ENCODE measurements at regions not wholly inside any gene's neighbourhood (a gene's known extent, or its start where the extent isn't known, plus 50 kb on each side); places are given as distances from the start of the nearest gene placed in this dataset.

- TF ChIP-seq POLR2A (IDR thresholded peaks at IDR 0.05), result no peak
- TF ChIP-seq CTCF (IDR thresholded peaks at IDR 0.05 in 8 of 11, conservative IDR thresholded peaks at IDR 0.05 in 3 of 11), result no peak
- no peak for TF ChIP-seq POLR2AphosphoS5 (IDR thresholded peaks at IDR 0.05)
These were observed 498.9 kb downstream of the BRD1 start for GRCh38 chr22:49328630-49329405.

All from spleen (tissue), 7 donors.